Mucosa of gallbladder (tissue), 1 donor: ENCODE measurements at regions not wholly inside any gene's neighbourhood (a gene's known extent, or its start where the extent isn't known, plus 50 kb on each side); places are given as distances from the start of the nearest gene placed in this dataset.
A peak's percentile ranks its signal among the peaks of the same experiment; 100 is the strongest.
"Not testable (repeated sequence)": the region's sequence is repeated elsewhere in the genome, so short reads cannot be mapped to it uniquely, and the experiment has no call there.

Source experiments
- DNase-seq: peaks from one replicate; pipeline ENCODE4 v3.0.0-alpha.2; 2020; ENCODE audit warnings: low spot score
- donor health status: DM: no; HTN: no; CAD: no.

GRCh38 chr7:25742316-25742715, 409.7 kb upstream of the NFE2L3 start:
- no peak for DNase-seq

GRCh38 chr7:25743670-25744451, 408.1 kb upstream of the NFE2L3 start:
- DNase-seq = not testable (repeated sequence)

GRCh38 chr7:25750744-25751508, 401.1 kb upstream of the NFE2L3 start:
- peak; percentile 16 for DNase-seq

- DNase-seq = no peak
Observed at GRCh38 chr7:25752154-25752553, 399.8 kb upstream of the NFE2L3 start.

GRCh38 chr7:25752967-25753791, 398.8 kb upstream of the NFE2L3 start:
- DNase-seq = no peak

GRCh38 chr7:25753837-25754236, 398.2 kb upstream of the NFE2L3 start:
- DNase-seq = no peak

- DNase-seq = peak; percentile 41
Observed at GRCh38 chr7:25754333-25754732, 397.7 kb upstream of the NFE2L3 start.

- DNase-seq = no peak
Observed at GRCh38 chr7:25754751-25755150, 397.2 kb upstream of the NFE2L3 start.

GRCh38 chr7:25756601-25757000, 395.4 kb upstream of the NFE2L3 start:
- no peak for DNase-seq

GRCh38 chr7:25758559-25758958, 393.4 kb upstream of the NFE2L3 start:
- DNase-seq = no peak

GRCh38 chr7:25759286-25759685, 392.7 kb upstream of the NFE2L3 start:
- no peak for DNase-seq

- DNase-seq = no peak
Observed at GRCh38 chr7:25759748-25760147, 392.2 kb upstream of the NFE2L3 start.

- no peak for DNase-seq
Observed at GRCh38 chr7:25762511-25763462, 389.2 kb upstream of the NFE2L3 start.

GRCh38 chr7:25763463-25763860, 388.5 kb upstream of the NFE2L3 start:
- DNase-seq = no peak

- DNase-seq = no peak
Observed at GRCh38 chr7:25765110-25765655, 386.8 kb upstream of the NFE2L3 start.

- no peak for DNase-seq
Observed at GRCh38 chr7:25770235-25770634, 381.8 kb upstream of the NFE2L3 start.

GRCh38 chr7:25770670-25771069, 381.3 kb upstream of the NFE2L3 start:
- no peak for DNase-seq

GRCh38 chr7:25771491-25771890, 380.5 kb upstream of the NFE2L3 start:
- no peak for DNase-seq

GRCh38 chr7:25772802-25773201, 379.2 kb upstream of the NFE2L3 start:
- DNase-seq = no peak

GRCh38 chr7:25774675-25775074, 377.3 kb upstream of the NFE2L3 start:
- no peak for DNase-seq

- no peak for DNase-seq
Observed at GRCh38 chr7:25775570-25775969, 376.4 kb upstream of the NFE2L3 start.
